ENCODE measurements at regions not wholly inside any gene's neighbourhood (a gene's known extent, or its start where the extent isn't known, plus 50 kb on each side); places are given as distances from the start of the nearest gene placed in this dataset.

DNA sequence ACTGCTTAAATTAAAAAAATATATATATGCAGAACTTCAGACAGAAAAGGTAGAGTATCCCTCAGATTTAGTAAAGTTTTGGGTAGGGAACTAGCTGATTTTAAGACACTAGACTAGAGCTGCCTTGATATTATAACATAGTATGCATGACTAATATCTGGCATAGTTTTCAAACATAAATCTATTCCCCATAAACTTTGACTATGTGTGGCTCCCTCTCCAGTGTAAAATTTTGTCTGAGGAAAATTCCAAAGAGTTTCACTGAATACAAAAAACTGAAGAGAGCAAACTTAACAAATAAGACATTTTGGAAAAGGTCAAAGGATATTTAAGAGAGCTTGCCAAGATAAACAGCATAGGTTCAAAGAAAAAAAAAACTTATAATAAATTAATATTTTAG is 66.2 kb upstream of the ZNF462 start:
- no peak for DNase-seq

DNA sequence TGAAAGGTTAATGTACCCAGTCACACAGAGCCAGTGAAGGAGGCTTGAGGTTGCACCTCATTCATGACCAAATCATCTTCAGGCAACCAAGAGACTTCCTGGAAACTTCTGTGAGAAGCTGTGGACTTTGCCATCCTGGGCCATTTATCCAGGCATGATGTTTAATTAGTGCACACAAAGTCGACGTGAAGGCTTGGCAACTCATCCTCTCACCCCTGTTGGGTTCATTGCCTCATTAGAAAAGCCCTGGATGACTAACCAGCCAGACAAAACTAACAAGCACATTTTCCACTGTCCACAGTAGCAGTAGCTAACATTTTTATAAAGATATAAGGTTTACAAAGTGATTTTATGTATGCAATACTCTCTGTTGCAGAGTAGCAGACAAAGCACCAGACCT is 65.7 kb upstream of the ZNF462 start:
- DNase-seq = no peak

DNA sequence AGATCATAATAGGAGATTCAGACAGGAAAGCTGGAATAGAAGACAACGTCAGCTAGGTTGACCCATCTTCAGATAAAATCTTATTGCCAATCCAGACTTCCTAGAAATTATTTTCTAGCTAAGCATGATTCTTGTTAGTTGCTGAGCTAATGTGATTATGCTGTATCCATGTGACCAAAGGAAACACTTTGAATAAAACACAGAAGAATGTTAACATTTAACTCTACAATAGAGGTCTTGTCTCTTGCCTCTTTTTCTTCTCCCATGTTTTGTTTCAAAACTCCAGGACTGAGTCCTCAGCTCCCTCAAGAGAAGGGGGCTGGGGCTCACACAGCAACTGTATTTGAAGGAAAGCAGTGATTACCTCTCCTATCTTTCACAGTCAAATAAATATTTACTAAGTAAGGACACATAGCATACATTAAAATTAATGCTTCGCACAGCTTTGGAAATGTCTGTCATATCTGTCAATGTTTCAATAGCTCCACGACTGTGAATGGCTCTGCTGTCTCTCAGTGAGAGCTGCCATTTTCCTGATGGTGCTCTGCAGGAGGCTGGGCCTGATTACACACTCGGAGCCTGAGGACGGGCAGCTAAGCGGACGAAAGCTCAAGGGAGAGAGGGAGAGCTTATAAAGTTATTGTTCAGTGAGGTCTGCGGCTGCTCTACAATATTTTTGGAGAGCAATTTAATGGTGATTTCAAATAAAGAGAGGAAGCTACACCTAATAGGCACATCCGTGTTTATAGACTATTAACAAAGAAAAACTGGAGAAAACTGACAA is 64.8 kb upstream of the ZNF462 start:
- no peak for DNase-seq

DNA sequence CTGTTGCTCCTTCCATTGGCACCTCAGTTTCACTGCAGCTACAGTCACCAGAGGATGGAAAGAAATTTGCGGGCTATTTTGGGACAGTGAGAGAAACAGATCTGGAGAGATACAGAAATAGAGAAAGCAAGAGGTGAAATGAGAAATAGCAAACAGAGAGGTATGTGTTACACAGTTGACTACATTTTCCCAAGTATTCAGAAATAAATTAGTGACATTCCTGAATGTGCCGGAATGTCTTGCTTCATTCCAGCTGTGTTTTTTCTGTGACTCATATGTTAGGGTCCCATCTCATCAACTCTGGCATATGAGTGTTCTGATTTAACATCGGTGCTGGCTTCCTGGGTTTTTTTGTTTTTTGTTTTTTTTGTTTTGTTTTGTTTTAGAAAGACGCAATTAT is 63.8 kb upstream of the ZNF462 start:
- no peak for DNase-seq

DNA sequence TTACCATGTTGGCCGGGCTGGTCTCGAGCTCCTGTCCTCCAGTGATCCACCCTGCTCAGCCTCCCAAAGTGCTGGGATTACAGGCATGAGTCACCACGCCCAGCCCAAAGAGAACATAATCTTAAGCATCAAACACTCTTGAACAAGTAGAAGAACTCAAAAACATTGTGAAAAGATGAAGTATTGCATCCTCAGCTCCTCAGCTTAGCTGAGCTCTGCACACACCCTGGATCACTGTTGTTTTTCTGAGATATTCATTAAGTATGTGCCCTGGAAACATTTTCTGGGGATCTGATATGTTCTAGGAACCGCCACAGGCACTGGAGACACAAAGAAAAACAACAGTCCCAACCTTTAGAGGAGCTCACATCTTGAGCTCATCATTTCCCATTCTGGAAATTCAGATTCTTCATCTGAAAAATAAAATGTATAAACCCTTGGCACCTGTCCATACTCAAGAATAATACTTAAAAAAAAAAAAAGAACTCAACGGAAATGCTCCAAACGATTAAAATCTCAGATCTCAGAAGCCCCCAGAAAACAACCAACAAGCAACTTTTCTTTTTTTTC is 62.2 kb upstream of the ZNF462 start:
- DNase-seq = no peak

DNA sequence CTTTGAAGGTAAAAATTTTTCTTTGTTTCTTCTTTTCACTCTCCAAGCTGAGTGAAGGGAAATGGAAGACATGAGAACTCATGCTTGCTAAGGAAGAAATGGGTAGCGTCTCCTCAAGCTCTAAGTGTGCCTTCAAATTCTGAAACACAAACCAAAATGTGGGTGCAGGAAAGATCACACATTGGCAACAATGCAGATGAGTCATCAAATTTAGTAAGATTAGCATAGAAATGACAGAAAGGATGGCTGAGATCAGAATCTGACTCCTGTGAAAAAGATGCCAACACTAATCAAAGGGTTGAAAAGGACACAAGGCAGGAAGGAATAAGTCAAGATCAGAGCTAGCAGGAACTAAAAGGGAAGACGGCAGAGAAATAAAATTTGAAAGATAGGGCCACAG is 61.1 kb upstream of the ZNF462 start:
- DNase-seq = no peak
